Cardiac muscle cell (in vitro differentiated cells and primary cell): ENCODE measurements at regions not wholly inside any gene's neighbourhood (a gene's known extent, or its start where the extent isn't known, plus 50 kb on each side); places are given as distances from the start of the nearest gene placed in this dataset.

ENCODE experiments used
- DNase-seq, 2 donors: peaks; one replicate each; pipeline versions ENCODE4 v3.0.0 to v3.0.0-alpha.2; 2010 to 2017; ENCODE audit warnings: low read depth in 1 of 2, low spot score in 1 of 2
- H3K27ac ChIP-seq: fragments of 200-600 bp; sonication (generic); 2 replicates; pipeline ENCODE4 v1.5.1; 2016
- H3K27me3 ChIP-seq: fragments of 200-600 bp; sonication (generic); 2 replicates; pipeline ENCODE4 v1.6.0; 2016; ENCODE audit warnings: control low read depth
- H3K36me3 ChIP-seq: fragments of 200-600 bp; sonication (generic); 2 replicates; pipeline ENCODE4 v1.5.1; 2016; ENCODE audit warnings: control low read depth
- H3K4me1 ChIP-seq: fragments of 200-600 bp; sonication (generic); 2 replicates; pipeline ENCODE4 v1.8.1; 2017; ENCODE audit warnings: low read depth, mild to moderate bottlenecking, mixed run types
- H3K4me3 ChIP-seq: fragments of 200-600 bp; sonication (generic); 2 replicates; pipeline ENCODE4 v1.5.1; 2016; ENCODE audit warnings: mild to moderate bottlenecking
- H3K9me3 ChIP-seq: fragments of 200-600 bp; sonication (generic); 2 replicates; pipeline ENCODE4 v1.5.1; 2017; ENCODE audit warnings: low read depth, mild to moderate bottlenecking, control low read depth
- TF ChIP-seq, protein P1 (sequence below): IDR thresholded peaks from 2 replicates; pipeline ENCODE4 v1.5.1; 2012; ENCODE audit warnings: low read depth, mild to moderate bottlenecking, low read length

DNA sequence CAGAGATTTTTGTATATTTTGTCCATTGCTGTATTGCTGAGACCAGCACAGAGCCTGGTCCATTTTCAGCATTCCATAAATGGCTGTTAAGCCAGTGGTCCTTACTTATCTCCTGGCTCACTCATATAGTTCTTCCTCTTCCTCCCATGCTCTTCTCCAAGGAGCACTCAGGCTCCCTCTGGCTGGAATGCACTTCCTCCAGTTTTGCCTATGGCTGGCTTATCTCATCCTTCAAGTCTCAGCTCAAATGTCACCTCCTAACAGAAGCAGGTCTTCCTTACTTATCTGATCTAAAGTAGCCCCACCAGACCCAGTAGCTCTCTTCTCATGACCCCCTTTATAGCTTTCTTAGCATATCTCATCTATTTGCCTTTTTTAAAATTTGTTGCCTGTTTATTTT lies 146.9 kb downstream of the SLC30A10 start:
- Histone ChIP-seq H3K27me3 (no peaks in the 10 kb centered on the region), H3K4me3 (no peak overlapping the region), H3K36me3 (no peaks in the 10 kb centered on the region), H3K4me1 (peaks cover 21% of the 10 kb centered on the region), H3K27ac (peak overlapping the region; percentile 3), H3K9me3 (no peaks in the 10 kb centered on the region)
- TF ChIP-seq, protein P1, sequence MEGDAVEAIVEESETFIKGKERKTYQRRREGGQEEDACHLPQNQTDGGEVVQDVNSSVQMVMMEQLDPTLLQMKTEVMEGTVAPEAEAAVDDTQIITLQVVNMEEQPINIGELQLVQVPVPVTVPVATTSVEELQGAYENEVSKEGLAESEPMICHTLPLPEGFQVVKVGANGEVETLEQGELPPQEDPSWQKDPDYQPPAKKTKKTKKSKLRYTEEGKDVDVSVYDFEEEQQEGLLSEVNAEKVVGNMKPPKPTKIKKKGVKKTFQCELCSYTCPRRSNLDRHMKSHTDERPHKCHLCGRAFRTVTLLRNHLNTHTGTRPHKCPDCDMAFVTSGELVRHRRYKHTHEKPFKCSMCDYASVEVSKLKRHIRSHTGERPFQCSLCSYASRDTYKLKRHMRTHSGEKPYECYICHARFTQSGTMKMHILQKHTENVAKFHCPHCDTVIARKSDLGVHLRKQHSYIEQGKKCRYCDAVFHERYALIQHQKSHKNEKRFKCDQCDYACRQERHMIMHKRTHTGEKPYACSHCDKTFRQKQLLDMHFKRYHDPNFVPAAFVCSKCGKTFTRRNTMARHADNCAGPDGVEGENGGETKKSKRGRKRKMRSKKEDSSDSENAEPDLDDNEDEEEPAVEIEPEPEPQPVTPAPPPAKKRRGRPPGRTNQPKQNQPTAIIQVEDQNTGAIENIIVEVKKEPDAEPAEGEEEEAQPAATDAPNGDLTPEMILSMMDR, result no peak
- DNase-seq, result no peak

- Histone ChIP-seq H3K36me3 (no peaks in the 10 kb centered on the region), H3K27me3 (no peaks in the 10 kb centered on the region), H3K4me1 (peaks cover 21% of the 10 kb centered on the region), H3K4me3 (no peak overlapping the region), H3K27ac (no peak overlapping the region), H3K9me3 (no peaks in the 10 kb centered on the region)
- TF ChIP-seq, protein P1, result no peak
- no peak for DNase-seq
Observed at GRCh38 chr1:219778793-219779369, 149.5 kb downstream of the SLC30A10 start.

- DNase-seq, result no peak
- TF ChIP-seq, protein P1, result no peak
- H3K4me3 ChIP-seq, result no peak overlapping the region
- no peaks in the 10 kb centered on the region for H3K27me3 ChIP-seq
- H3K9me3 ChIP-seq, result no peaks in the 10 kb centered on the region
- H3K4me1 ChIP-seq, result peaks cover 24% of the 10 kb centered on the region
- no peaks in the 10 kb centered on the region for H3K36me3 ChIP-seq
- H3K27ac ChIP-seq, result no peak overlapping the region
Observed at GRCh38 chr1:219778110-219778509, 150.2 kb downstream of the SLC30A10 start.

- no peak for DNase-seq
- Histone ChIP-seq H3K4me1 (peaks cover 18% of the 10 kb centered on the region), H3K4me3 (no peak overlapping the region), H3K36me3 (no peaks in the 10 kb centered on the region), H3K9me3 (no peaks in the 10 kb centered on the region), H3K27me3 (no peaks in the 10 kb centered on the region), H3K27ac (no peak overlapping the region)
- TF ChIP-seq, protein P1, result no peak
Observed at GRCh38 chr1:219774386-219774785, 154.0 kb downstream of the SLC30A10 start.

DNA sequence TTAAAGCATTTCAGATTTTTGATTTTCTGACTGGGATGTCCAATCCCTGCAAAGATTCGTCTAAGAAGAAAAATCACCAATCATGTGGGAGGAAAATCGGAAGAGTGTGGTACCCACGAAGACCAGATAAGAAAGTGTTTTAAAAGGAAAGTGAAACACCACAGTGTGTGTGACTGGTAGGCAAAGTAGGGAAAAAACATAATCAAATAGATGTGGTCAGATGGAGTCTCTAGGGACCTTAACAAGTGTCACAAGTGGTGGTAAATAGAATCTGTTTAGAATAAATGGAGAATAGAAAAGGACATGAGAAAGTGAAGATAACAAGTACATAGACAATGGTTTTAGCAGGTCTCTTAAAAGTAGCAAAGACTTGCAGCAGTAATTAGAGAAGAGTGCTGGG lies 154.6 kb downstream of the SLC30A10 start:
- Histone ChIP-seq H3K36me3 (no peaks in the 10 kb centered on the region), H3K27ac (no peak overlapping the region), H3K4me3 (no peak overlapping the region), H3K9me3 (no peaks in the 10 kb centered on the region), H3K4me1 (peaks cover 18% of the 10 kb centered on the region), H3K27me3 (no peaks in the 10 kb centered on the region)
- no peak for DNase-seq
- TF ChIP-seq, protein P1, result no peak

DNA sequence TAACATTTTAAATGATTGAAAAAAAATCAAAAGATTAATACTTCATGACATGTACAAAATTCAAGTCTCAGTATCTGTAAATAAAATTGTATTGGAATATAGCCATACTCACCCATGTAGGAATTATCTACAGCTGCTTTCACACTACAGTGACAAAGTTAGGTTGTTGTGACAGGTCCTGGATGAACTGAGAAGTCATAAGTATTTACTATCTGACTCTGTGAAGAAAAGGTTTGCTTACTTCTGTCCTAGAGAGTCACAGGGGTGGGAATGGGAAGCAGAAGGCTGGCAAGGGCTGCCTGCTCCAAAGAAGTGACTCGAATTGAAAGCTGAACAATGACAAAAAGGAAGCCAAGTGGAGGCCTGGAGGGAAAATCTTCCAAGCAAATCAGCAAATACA lies 155.2 kb downstream of the SLC30A10 start:
- H3K9me3 ChIP-seq, result no peaks in the 10 kb centered on the region
- no peaks in the 10 kb centered on the region for H3K27me3 ChIP-seq
- H3K4me3 ChIP-seq, result no peak overlapping the region
- H3K36me3 ChIP-seq, result no peaks in the 10 kb centered on the region
- H3K27ac ChIP-seq, result peak overlapping the region; percentile 33
- peaks cover 12% of the 10 kb centered on the region for H3K4me1 ChIP-seq
- no peak for DNase-seq
- TF ChIP-seq, protein P1, result no peak
